K562 (cell line): ENCODE measurements at regions not wholly inside any gene's neighbourhood (a gene's known extent, or its start where the extent isn't known, plus 50 kb on each side); places are given as distances from the start of the nearest gene placed in this dataset.

ENCODE experiments used
- CBX2 ChIP-seq: fragments of 200-600 bp; sonication (generic); IDR thresholded peaks from one replicate; pipeline ENCODE4 v1.6.1; 2012; ENCODE audit warnings: mild to moderate bottlenecking, low read length, inconsistent platforms; ENCODE audit not compliant: insufficient read depth, poor library complexity, severe bottlenecking
- CTCF ChIP-seq, 3 experiments: IDR thresholded peaks in 2 of 3; conservative IDR thresholded peaks in 1 of 3; 2 replicates each; pipeline ENCODE4 v1.5.1; 2011 to 2012; ENCODE audit warnings: low read length in 3 of 3, mild to moderate bottlenecking in 3 of 3, control low read depth in 2 of 3, improper control_type of control experiment in 1 of 3, inconsistent platforms in 1 of 3, low read depth in 1 of 3, mixed read lengths in 1 of 3, moderate library complexity in 1 of 3; ENCODE audit not compliant: insufficient read depth in 2 of 3
- GTF2E2 ChIP-seq: fragments of 200-800 bp; sonication (Bioruptor generic); IDR thresholded peaks from 2 replicates; pipeline ENCODE4 v1.6.1; 2016; ENCODE audit warnings: missing genetic modification characterization, missing compliant biosample characterization
- HBP1 ChIP-seq: fragments of 450-650 bp; formaldehyde crosslinking; IDR thresholded peaks from 2 replicates; pipeline ENCODE4 v1.4.0; 2022; ENCODE audit warnings: missing genetic modification characterization
- HCFC1 ChIP-seq: IDR thresholded peaks from 2 replicates; pipeline ENCODE4 v1.6.1; 2012; ENCODE audit warnings: low read depth, low read length, improper control_type of control experiment
- MBD1 ChIP-seq: fragments of 250-450 bp; sonication (Bioruptor Pico); IDR thresholded peaks from 2 replicates; pipeline ENCODE4 v1.8.0; 2022; ENCODE audit warnings: inconsistent platforms
- POLR2A ChIP-seq: fragments of 450-650 bp; conservative IDR thresholded peaks from 2 replicates; pipeline ENCODE4 v1.6.1; 2016
- PYGO2 ChIP-seq: fragments of 450-650 bp; IDR thresholded peaks from 2 replicates; pipeline ENCODE4 v1.6.1; 2016; ENCODE audit warnings: mild to moderate bottlenecking, missing genetic modification characterization, moderate library complexity, missing compliant biosample characterization
- SMARCA4 ChIP-seq: fragments of 450-650 bp; IDR thresholded peaks from 2 replicates; pipeline ENCODE4 v1.6.1; 2016
- SMARCC2 ChIP-seq: fragments of 450-650 bp; IDR thresholded peaks from 2 replicates; pipeline ENCODE4 v1.6.1; 2017; ENCODE audit warnings: antibody characterized with exemption, moderate library complexity, mild to moderate bottlenecking, low read depth
- ZFPM2 ChIP-seq: fragments of 250-450 bp; sonication (Bioruptor Pico); IDR thresholded peaks from 2 replicates; pipeline ENCODE4 v1.5.1; 2022; ENCODE audit warnings: mild to moderate bottlenecking
- ZNF175 ChIP-seq: fragments of 200-800 bp; sonication (Bioruptor generic); IDR thresholded peaks from 2 replicates; pipeline ENCODE4 v1.6.1; 2016; ENCODE audit warnings: low read depth, mild to moderate bottlenecking, missing genetic modification characterization, missing compliant biosample characterization
- ZNF184 ChIP-seq: sonication (generic); formaldehyde crosslinking; IDR thresholded peaks from 2 replicates; pipeline ENCODE4 v1.5.0; 2020; ENCODE audit warnings: missing genetic modification reagents
- ZNF384 ChIP-seq: IDR thresholded peaks from 2 replicates; pipeline ENCODE4 v1.6.1; 2012; ENCODE audit warnings: low read depth, low read length, improper control_type of control experiment

GRCh38 chr10:131778385-131778784 is 122.4 kb upstream of the PPP2R2D start:
- TF ChIP-seq CTCF (IDR thresholded peaks at IDR 0.05 in 2 of 3, conservative IDR thresholded peaks at IDR 0.05 in 1 of 3; ENCODE audit: insufficient read depth in 2 of 3, low read depth in 1 of 3, low read length in 3 of 3) (no peak), GTF2E2 (tag) (no peak), POLR2A (no peak), ZNF384 (no peak), HCFC1 (no peak), CBX2 (no peak), MBD1 (CRISPR knock-in tag) (no peak), PYGO2 (tag) (no peak), ZNF175 (CRISPR knock-in tag) (no peak), SMARCC2 (no peak), ZNF184 (no peak), ZFPM2 (no peak), SMARCA4 (no peak), HBP1 (CRISPR knock-in tag) (no peak)
